HEK293 (cell line): ENCODE measurements at regions not wholly inside any gene's neighbourhood (a gene's known extent, or its start where the extent isn't known, plus 50 kb on each side); places are given as distances from the start of the nearest gene placed in this dataset.

ENCODE experiments used
- CTCF ChIA-PET: fragments of 350-600 bp; formaldehyde crosslinking; extraction: SDS; loops from one replicate; lab custom pipeline; 2021; ENCODE audit warnings: antibody characterized with exemption; lab: Yijun Ruan, JAX
- POLR2A ChIA-PET: fragments of 300-600 bp; formaldehyde crosslinking; extraction: SDS; loops from one replicate; lab custom pipeline; 2020; ENCODE audit warnings: antibody characterized with exemption, inconsistent platforms; lab: Yijun Ruan, JAX
- H3K27ac ChIP-seq: fragments of 200-500 bp; sonication (Bioruptor generic); 2 replicates; pipeline ENCODE4 v1.5.1; 2014; ENCODE audit warnings: low read depth, low read length, control low read depth, inconsistent platforms; ENCODE audit errors: extremely low read depth
- H3K36me3 ChIP-seq, 2 experiments: fragments of 200-500 bp in 1 of 2; sonication (Bioruptor generic) in 1 of 2; 1 replicate in 1 of 2; 2 replicates in 1 of 2; pipeline ENCODE4 v1.5.1; 2014 to 2017; ENCODE audit warnings: inconsistent platforms in 2 of 2, low read length in 2 of 2; ENCODE audit not compliant: control insufficient read depth in 2 of 2, insufficient read depth in 1 of 2
- H3K4me1 ChIP-seq: fragments of 200-500 bp; sonication (Bioruptor generic); 2 replicates; pipeline ENCODE4 v1.5.1; 2014; ENCODE audit warnings: mild to moderate bottlenecking, low read length, inconsistent platforms; ENCODE audit not compliant: control insufficient read depth, insufficient read depth
- H3K4me3 ChIP-seq: 2 replicates; pipeline ENCODE4 v1.5.1; 2011; ENCODE audit warnings: low read depth, mild to moderate bottlenecking, control low read depth, low read length, moderate library complexity
- H3K9me3 ChIP-seq: fragments of 200-500 bp; sonication (Bioruptor generic); 2 replicates; pipeline ENCODE4 v1.5.1; 2014; ENCODE audit warnings: low read depth, low read length, inconsistent platforms; ENCODE audit not compliant: control insufficient read depth, insufficient read depth
- ELK4 ChIP-seq: IDR thresholded peaks from 2 replicates; pipeline ENCODE4 v1.6.1; 2011; ENCODE audit warnings: mild to moderate bottlenecking, low read depth, low read length, borderline replicate concordance
- GLI4 ChIP-seq: fragments of 450-650 bp; formaldehyde crosslinking; IDR thresholded peaks from 2 replicates; pipeline ENCODE4 v1.5.1; 2016; ENCODE audit warnings: missing biosample characterization, missing genetic modification characterization
- GLIS1 ChIP-seq: fragments of 450-650 bp; formaldehyde crosslinking; IDR thresholded peaks from 2 replicates; pipeline ENCODE4 v1.5.1; 2016; ENCODE audit warnings: missing biosample characterization, missing genetic modification characterization
- HOXC10 ChIP-seq: sonication (generic); formaldehyde crosslinking; IDR thresholded peaks from 2 replicates; pipeline ENCODE4 v1.8.1; 2023; ENCODE audit warnings: mild to moderate bottlenecking, missing genetic modification reagents
- KLF8 ChIP-seq: fragments of 450-650 bp; formaldehyde crosslinking; IDR thresholded peaks from 2 replicates; pipeline ENCODE4 v1.5.1; 2016; ENCODE audit warnings: missing biosample characterization, missing genetic modification characterization
- MEIS1 ChIP-seq: sonication (generic); formaldehyde crosslinking; IDR thresholded peaks from 2 replicates; pipeline ENCODE4 v1.8.1; 2022; ENCODE audit warnings: missing genetic modification reagents, mild to moderate bottlenecking, borderline replicate concordance
- MYNN ChIP-seq: fragments of 450-650 bp; formaldehyde crosslinking; IDR thresholded peaks from 2 replicates; pipeline ENCODE4 v1.5.1; 2016; ENCODE audit warnings: missing biosample characterization, missing genetic modification characterization, borderline replicate concordance
- SETDB1 ChIP-seq: IDR thresholded peaks from one replicate; pipeline ENCODE4 v1.6.1; 2017; ENCODE audit warnings: mild to moderate bottlenecking, low read length, moderate library complexity, mixed read lengths; ENCODE audit not compliant: insufficient read length
- YY1 ChIP-seq: fragments of 450-650 bp; formaldehyde crosslinking; IDR thresholded peaks from 2 replicates; pipeline ENCODE4 v1.5.1; 2018; ENCODE audit warnings: missing biosample characterization, missing genetic modification characterization
- ZBTB10 ChIP-seq: fragments of 450-650 bp; formaldehyde crosslinking; IDR thresholded peaks from 2 replicates; pipeline ENCODE4 v1.5.1; 2016; ENCODE audit warnings: missing biosample characterization, missing genetic modification characterization
- ZFP37 ChIP-seq: fragments of 450-650 bp; formaldehyde crosslinking; IDR thresholded peaks from 2 replicates; pipeline ENCODE4 v1.5.1; 2016; ENCODE audit warnings: missing biosample characterization, missing genetic modification characterization
- ZNF202 ChIP-seq: fragments of 450-650 bp; formaldehyde crosslinking; IDR thresholded peaks from 2 replicates; pipeline ENCODE4 v1.5.1; 2016; ENCODE audit warnings: missing biosample characterization, missing genetic modification characterization, borderline replicate concordance
- ZNF324 ChIP-seq: fragments of 450-650 bp; formaldehyde crosslinking; IDR thresholded peaks from 2 replicates; pipeline ENCODE4 v1.5.1; 2016; ENCODE audit warnings: missing biosample characterization, missing genetic modification characterization
- ZNF394 ChIP-seq: fragments of 450-650 bp; formaldehyde crosslinking; IDR thresholded peaks from 2 replicates; pipeline ENCODE4 v1.5.1; 2016; ENCODE audit warnings: missing biosample characterization, missing genetic modification characterization, mild to moderate bottlenecking, moderate library complexity, borderline replicate concordance
- ZNF423 ChIP-seq: fragments of 450-650 bp; formaldehyde crosslinking; IDR thresholded peaks from 2 replicates; pipeline ENCODE4 v1.5.1; 2016; ENCODE audit warnings: missing biosample characterization, missing genetic modification characterization
- ZNF473 ChIP-seq: fragments of 450-650 bp; formaldehyde crosslinking; IDR thresholded peaks from 2 replicates; pipeline ENCODE4 v1.5.1; 2017; ENCODE audit warnings: missing biosample characterization, missing genetic modification characterization
- ZNF514 ChIP-seq: fragments of 450-650 bp; formaldehyde crosslinking; IDR thresholded peaks from 2 replicates; pipeline ENCODE4 v1.5.1; 2016; ENCODE audit warnings: missing biosample characterization, missing genetic modification characterization
- ZNF518A ChIP-seq: fragments of 450-650 bp; formaldehyde crosslinking; conservative IDR thresholded peaks from 2 replicates; pipeline ENCODE4 v1.5.1; 2016; ENCODE audit warnings: low read depth, missing biosample characterization, missing genetic modification characterization
- ZNF548 ChIP-seq: fragments of 450-650 bp; formaldehyde crosslinking; IDR thresholded peaks from 2 replicates; pipeline ENCODE4 v1.5.1; 2016; ENCODE audit warnings: missing biosample characterization, missing genetic modification characterization
- ZNF580 ChIP-seq: fragments of 450-650 bp; formaldehyde crosslinking; IDR thresholded peaks from 2 replicates; pipeline ENCODE4 v1.5.1; 2016; ENCODE audit warnings: missing biosample characterization, missing genetic modification characterization
- ZNF626 ChIP-seq: fragments of 450-650 bp; sonication (Bioruptor Pico); formaldehyde crosslinking; IDR thresholded peaks from 2 replicates; pipeline ENCODE4 v1.5.1; 2018; ENCODE audit warnings: missing biosample characterization, missing genetic modification characterization, inconsistent platforms
- ZSCAN5A ChIP-seq: fragments of 450-650 bp; formaldehyde crosslinking; IDR thresholded peaks from 2 replicates; pipeline ENCODE4 v1.5.1; 2016; ENCODE audit warnings: missing biosample characterization, missing genetic modification characterization

- Histone ChIP-seq H3K27ac (no peak overlapping the region), H3K4me1 (no peaks in the 10 kb centered on the region), H3K9me3 (no peaks in the 10 kb centered on the region), H3K4me3 (no peak overlapping the region), H3K36me3 (no peaks in the 10 kb centered on the region)
- TF ChIP-seq MEIS1 (CRISPR knock-in tag) (no peak), HOXC10 (CRISPR knock-in tag) (no peak), GLI4 (tag by site-specific recombination) (no peak), YY1 (tag by site-specific recombination) (no peak), ZNF324 (no peak), ZNF548 (no peak)
- ChIA-PET POLR2A (no interaction called here), CTCF (no interaction called here)
Measured at GRCh38 chr9:79246170-79246569, 325.6 kb upstream of the TLE4 start.

GRCh38 chr9:79247021-79247420 is 324.7 kb upstream of the TLE4 start:
- POLR2A ChIA-PET: no interaction called here
- Histone ChIP-seq H3K36me3 (no peaks in the 10 kb centered on the region), H3K4me3 (no peak overlapping the region), H3K4me1 (no peaks in the 10 kb centered on the region), H3K27ac (no peak overlapping the region), H3K9me3 (no peaks in the 10 kb centered on the region)
- no peak for TF ChIP-seq KLF8 (tag by site-specific recombination)
- TF ChIP-seq ZNF518A (tag by site-specific recombination): no peak
- no peak for TF ChIP-seq GLIS1 (tag by site-specific recombination)
- no peak for TF ChIP-seq ZNF423 (tag by site-specific recombination)
- no peak for TF ChIP-seq ZBTB10 (tag by site-specific recombination)
- CTCF ChIA-PET: interaction anchor here (0.6 kb wide), 1 partner anchor 109 kb away, joined by 3 read pairs; no protein-coding TSS in a partner anchor

GRCh38 chr9:79250806-79251205 is 321.0 kb upstream of the TLE4 start:
- POLR2A ChIA-PET: no interaction called here
- Histone ChIP-seq H3K9me3 (no peaks in the 10 kb centered on the region), H3K4me1 (no peaks in the 10 kb centered on the region), H3K4me3 (no peak overlapping the region), H3K36me3 (no peaks in the 10 kb centered on the region), H3K27ac (no peak overlapping the region)
- CTCF ChIA-PET: no interaction called here
- no peak for TF ChIP-seq ZSCAN5A (tag by site-specific recombination)
- no peak for TF ChIP-seq ELK4
- no peak for TF ChIP-seq ZNF423 (tag by site-specific recombination)
- no peak for TF ChIP-seq HOXC10 (CRISPR knock-in tag)
- no peak for TF ChIP-seq ZNF473 (tag by site-specific recombination)
- TF ChIP-seq ZNF580 (tag by site-specific recombination): no peak
- no peak for TF ChIP-seq SETDB1
- no peak for TF ChIP-seq ZNF548
- TF ChIP-seq MYNN (tag by site-specific recombination): no peak
- no peak for TF ChIP-seq ZNF394
- no peak for TF ChIP-seq ZNF626 (tag by site-specific recombination)
- TF ChIP-seq ZNF202 (tag by site-specific recombination): no peak
- TF ChIP-seq ZNF514: no peak
- TF ChIP-seq ZFP37: no peak
